Embryonic facial prominence (tissue), 1 donor: ENCODE measurements at regions not wholly inside any gene's neighbourhood (a gene's known extent, or its start where the extent isn't known, plus 50 kb on each side); places are given as distances from the start of the nearest gene placed in this dataset.
A peak's percentile ranks its signal among the peaks of the same experiment; 100 is the strongest.

ENCODE experiments used
- DNase-seq: peaks from one replicate; pipeline ENCODE4 v3.0.0-alpha.2; 2016; ENCODE audit errors: extremely low spot score

GRCh38 chr5:167804512-167805220, 486.8 kb upstream of the WWC1 start:
- no peak for DNase-seq

DNA sequence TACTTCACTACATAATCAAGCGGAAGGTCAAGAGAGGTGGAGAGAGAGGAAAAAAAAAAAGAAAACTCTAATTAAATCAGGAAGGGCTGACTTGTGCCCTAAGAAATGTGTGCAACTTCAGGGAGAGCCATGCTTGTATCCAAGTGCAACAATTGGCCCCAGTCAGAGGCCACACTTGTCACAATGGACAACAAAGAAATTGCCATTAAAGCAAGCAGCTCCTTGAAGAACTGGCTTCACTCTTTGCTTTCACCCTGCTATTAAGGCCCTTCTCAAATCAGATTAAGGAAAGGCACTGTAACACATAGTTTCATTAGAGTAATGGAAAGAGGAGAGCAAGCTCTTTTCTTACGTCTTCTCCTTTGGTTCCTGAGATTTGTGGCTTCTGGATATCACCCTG, 480.9 kb upstream of the WWC1 start:
- DNase-seq: no peak

DNA sequence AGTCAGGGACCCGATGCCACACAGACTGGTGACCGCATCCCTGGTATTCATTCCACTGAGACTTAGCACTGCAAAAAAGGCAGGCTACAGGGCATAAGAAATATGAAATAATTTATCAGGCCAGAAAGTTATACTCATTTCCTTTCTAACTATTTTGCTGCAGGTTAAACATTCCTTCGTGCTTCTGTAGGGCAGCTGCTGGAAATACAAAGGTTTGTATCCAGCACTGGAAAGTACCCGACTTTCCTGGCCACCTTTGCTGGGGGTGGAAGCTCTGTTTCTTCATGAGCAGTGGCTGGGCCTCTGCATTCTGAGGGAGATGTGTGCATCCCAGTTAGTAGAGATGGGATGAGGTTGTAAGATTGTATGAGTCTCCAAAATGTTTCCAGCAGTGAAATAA, 478.6 kb upstream of the WWC1 start:
- DNase-seq: no peak

- no peak for DNase-seq
Measured at GRCh38 chr5:167813389-167813788, 478.1 kb upstream of the WWC1 start.

DNA sequence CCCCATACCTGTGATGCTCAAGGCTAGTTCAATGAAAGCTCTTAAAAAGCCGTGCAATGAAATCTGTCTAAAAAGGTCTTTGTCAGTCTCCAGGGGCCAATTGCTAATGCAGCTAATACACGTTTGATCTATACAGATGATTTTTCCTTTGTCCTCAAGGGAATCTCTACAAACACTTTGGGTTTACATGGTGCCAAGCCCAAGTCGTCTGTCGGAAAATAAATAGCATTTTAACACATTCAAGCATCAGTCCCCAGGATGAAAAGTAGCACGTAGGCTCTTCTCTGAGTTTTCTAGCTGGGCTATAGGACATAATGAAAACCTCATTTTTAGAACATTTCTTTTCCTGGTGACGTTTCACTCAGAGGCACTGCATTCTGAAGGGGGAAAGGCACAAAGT, 477.4 kb upstream of the WWC1 start:
- no peak for DNase-seq

GRCh38 chr5:167814828-167815227, 476.6 kb upstream of the WWC1 start:
- peak; percentile 36 for DNase-seq

- DNase-seq: no peak
Measured at GRCh38 chr5:167816354-167816753, 475.1 kb upstream of the WWC1 start.

DNA sequence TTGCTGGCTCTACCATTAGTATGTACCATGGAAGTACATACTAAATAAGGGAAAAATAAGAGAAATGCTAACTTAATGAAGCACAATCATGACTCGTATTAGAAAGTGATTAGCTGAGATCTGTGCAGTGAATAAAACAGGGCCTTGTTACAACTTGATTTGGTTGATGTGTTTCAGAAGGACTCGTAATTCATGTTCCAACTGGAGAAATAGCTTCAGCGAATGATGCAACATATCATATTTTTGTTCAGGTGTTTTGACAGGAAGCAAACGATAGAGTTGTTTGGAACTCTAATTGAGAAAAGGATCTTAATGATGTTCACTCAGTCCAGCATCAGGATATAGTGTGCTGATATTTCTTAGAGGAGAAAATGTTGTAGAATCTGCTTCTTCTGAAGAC, 474.6 kb upstream of the WWC1 start:
- no peak for DNase-seq

- DNase-seq: no peak
Measured at GRCh38 chr5:167819406-167819805, 472.0 kb upstream of the WWC1 start.

DNA sequence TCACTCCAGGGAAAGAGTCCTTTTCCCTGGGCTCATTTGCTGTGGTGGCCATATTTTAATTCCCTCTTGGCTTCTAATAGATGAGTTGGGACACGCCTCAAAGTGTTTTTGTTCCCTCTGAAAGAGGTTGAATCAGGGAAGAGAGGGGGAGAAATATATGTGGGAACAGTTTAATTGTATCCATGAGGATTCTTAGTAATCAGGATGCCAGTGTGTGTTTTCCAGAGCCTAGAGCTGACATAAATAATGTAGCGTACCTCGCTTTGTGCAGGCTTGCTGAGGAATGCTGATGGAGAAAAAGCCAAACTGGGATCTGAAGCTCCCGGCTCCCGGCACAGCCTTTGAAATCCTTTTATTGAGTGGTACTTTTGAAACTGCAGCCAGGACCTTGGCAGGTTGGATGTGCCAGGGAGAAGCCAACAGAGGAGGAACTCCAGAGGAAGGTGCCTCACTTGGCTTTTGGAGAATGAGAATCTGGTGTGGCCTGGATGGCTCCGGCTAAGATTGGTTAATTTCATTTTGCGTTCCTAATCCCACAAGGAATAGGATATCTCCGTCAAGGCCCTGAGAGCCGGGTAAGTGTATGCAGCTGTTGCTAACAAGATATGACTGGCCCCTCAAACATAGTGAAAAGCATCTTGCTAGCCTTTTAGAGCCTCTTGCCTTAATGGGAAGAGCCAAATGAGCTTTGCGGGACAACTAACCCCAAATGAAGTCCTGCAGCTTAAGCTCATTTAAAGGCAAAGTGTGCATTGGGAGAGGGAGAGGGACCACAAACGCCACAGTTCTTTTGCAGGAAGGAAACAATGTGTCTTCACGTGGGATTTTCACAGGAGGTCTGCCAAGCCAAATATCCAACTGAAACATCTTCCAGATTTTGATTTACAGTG, 471.1 kb upstream of the WWC1 start:
- no peak for DNase-seq

GRCh38 chr5:167821151-167821550, 470.3 kb upstream of the WWC1 start:
- no peak for DNase-seq

DNA sequence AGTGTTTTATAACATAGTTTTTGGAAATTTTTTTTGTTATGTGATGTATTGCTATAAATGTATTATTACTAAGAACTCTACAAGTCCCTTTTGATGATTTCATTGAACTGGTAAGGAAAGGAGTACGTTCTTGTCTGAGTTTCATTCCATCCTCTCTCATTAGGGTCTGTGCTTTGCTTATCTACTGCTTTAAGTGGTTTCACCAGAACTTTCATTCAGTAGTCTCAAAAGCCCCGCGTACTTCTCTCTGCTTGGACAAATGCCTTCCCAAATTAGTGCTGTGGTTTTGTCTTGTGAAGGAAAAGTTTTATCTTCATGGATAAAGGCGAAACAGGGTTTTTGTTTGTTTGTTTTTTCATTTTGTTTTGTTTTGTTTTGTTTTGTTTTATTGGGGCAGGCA, 469.8 kb upstream of the WWC1 start:
- DNase-seq: no peak

DNA sequence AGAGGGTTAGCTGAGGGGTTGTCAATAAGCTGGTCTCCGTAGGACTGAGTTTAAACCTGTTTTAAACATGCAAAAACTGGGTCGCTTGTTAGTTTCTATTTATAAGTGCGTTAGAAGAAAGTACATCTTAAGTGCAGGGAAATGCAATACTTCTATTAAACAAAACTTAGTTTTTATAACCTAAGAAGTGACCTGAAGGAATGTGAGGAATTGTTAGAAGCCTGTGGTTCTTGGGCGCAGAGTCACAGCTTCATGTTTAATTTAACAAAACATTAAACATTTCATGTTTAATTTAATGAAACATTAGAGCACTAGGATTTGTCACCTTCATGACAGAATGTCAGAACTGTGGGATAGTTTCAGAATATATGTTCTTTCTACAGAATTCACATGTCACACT, 469.2 kb upstream of the WWC1 start:
- DNase-seq: no peak

DNA sequence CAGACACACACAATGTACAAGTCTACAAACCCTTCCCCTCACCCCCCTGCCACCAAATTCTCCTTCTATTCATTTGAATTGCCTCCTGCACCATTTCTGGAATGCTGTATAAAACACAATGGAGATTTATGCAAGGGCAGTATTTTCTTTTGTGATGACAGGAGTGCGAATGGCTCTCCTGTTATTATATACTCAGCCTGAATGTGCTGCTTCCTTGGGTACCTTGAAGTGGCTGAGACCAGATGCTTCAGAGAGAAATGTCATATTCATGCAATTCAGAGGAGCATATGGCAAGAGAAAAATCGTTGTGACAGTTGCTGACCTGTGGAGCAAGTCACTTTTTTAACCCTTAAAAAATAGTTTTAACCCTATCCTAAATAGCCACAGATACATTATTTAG, 468.0 kb upstream of the WWC1 start:
- DNase-seq: no peak

DNA sequence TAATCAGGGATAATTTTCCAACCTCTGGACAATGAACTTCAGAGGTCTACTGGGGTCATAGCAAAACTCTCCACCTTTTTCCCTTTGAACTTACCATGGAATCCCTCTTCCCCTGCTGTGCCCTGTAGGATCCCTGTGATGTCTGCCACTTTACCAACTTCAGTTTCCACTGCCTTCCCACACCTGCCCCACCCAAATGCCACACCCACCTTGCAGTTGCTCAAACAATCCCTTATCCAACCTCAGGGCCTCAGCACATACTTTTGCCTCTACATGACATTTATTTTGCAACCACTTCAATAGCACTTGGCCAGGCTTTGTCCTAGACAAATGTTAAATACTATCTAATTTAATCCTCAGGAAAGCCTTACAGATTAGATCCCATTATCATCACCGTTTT, 463.7 kb upstream of the WWC1 start:
- no peak for DNase-seq

DNA sequence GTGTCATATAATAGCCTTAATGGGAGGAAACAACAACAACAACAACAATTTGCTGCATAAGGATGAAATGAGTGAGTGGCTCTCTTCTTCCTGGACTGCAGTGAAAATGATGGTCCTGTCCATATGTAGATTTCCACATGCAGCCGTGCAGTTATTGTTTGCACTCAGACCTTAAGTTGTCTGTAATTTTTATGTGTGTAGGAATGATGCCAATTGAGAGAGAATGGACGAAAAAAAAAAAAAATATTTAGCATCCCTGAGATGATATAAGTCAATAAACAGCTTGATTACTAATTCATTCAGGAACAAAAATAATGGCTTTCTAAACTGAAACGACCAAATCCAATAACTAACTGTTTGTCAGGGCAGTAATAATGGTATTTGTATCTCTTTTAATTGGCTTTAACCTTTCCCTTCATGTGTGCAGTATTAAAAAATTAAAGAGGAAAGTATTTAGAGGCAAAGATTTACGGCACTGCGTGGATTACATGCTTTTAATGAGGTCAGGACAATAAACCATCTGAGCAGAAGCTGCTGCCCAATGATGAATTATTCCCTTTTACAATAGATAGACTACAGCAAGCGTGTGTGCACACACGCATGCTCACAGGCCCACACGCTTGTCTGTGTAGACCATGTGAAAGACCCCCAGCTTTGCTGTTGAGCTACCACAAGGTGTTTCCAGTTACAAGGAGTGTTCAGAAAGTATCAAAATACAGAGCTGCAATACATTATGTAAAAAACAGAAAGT, 459.5 kb upstream of the WWC1 start:
- no peak for DNase-seq

GRCh38 chr5:167832609-167833008, 458.8 kb upstream of the WWC1 start:
- no peak for DNase-seq

GRCh38 chr5:167833456-167833855, 458.0 kb upstream of the WWC1 start:
- no peak for DNase-seq

DNA sequence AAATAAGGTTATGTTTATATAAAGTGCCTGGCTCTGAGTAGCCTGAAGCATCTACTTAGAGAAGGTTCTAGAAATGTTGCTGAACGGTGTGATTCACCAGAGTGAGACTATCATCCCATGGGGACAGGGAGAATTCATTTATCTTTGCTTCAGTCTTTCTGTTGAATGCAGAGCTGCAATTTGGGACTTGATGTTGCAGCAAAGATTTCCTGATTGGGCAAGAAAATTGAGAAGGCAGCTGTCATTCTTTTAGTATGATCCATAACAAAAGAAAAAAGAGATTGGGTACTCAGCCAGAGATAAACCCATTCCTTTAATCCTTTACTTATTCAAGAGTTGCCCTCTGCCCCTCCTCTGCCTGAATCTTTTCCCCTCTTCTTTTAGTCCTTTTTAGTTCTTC, 456.3 kb upstream of the WWC1 start:
- no peak for DNase-seq

GRCh38 chr5:167837127-167837526, 454.3 kb upstream of the WWC1 start:
- no peak for DNase-seq

GRCh38 chr5:167839065-167839464, 452.4 kb upstream of the WWC1 start:
- DNase-seq: no peak

- no peak for DNase-seq
Measured at GRCh38 chr5:167840527-167841130, 450.8 kb upstream of the WWC1 start.
